Mesothelial cell of epicardium (in vitro differentiated cells): ENCODE measurements at regions not wholly inside any gene's neighbourhood (a gene's known extent, or its start where the extent isn't known, plus 50 kb on each side); places are given as distances from the start of the nearest gene placed in this dataset.

Experiments used
- DNase-seq, 2 experiments: peaks; one replicate each; pipeline ENCODE4 v3.0.0; 2021; ENCODE audit warnings: low spot score in 2 of 2; ENCODE audit not compliant: unreplicated experiment in 2 of 2
- H3K27ac Mint-ChIP-seq: 2 replicates; pipeline ENCODE4 v1.8.0; 2021; ENCODE audit warnings: mixed read lengths
- H3K27me3 Mint-ChIP-seq: 2 replicates; pipeline ENCODE4 v1.8.0; 2021; ENCODE audit warnings: low read depth, mixed read lengths
- H3K36me3 Mint-ChIP-seq: 2 replicates; pipeline ENCODE4 v1.8.0; 2021; ENCODE audit warnings: mixed read lengths
- H3K4me1 Mint-ChIP-seq: 2 replicates; pipeline ENCODE4 v1.8.0; 2021; ENCODE audit warnings: mixed read lengths
- H3K4me3 Mint-ChIP-seq: 2 replicates; pipeline ENCODE4 v1.8.0; 2021; ENCODE audit warnings: mild to moderate bottlenecking, moderate library complexity, mixed read lengths
- H3K9me3 Mint-ChIP-seq: 2 replicates; pipeline ENCODE4 v1.8.0; 2021; ENCODE audit warnings: mixed read lengths
- CTCF ChIP-seq: fragments of 200-600 bp; sonication (generic); IDR thresholded peaks from one replicate; pipeline ENCODE4 v1.5.0; 2021; ENCODE audit warnings: antibody characterized with exemption; ENCODE audit not compliant: unreplicated experiment

DNA sequence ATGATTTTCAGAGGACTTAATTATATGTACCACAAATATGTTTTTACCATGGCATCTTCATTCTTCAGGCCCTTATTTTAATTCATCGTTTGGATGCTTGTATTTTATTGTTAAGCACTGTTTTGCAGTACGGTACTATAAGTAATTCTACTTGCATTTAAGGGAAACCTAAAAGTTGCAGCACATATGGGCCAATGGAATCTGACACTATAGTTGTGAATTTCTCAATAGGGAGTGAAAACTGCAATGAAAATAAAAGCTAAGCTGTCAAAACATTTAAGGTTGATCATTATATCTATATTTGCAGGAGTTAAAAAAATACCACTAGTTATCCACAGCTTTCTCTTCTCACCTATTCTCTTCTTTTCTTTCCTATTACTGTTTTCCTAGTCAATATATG is 1071.8 kb downstream of the MAT2B start:
- no peak for TF ChIP-seq CTCF
- no peak overlapping the region for H3K27ac Mint-ChIP-seq

GRCh38 chr5:164577742-164578141 is 1072.3 kb downstream of the MAT2B start:
- Mint-ChIP-seq H3K36me3 (no peaks in the 10 kb centered on the region), H3K4me3 (no peak overlapping the region), H3K27ac (no peak overlapping the region), H3K4me1 (peaks cover 41% of the 10 kb centered on the region), H3K9me3 (no peaks in the 10 kb centered on the region), H3K27me3 (no peaks in the 10 kb centered on the region)
- DNase-seq = no peak
- no peak for TF ChIP-seq CTCF

More for the DNA sequence above, 1071.8 kb downstream of the MAT2B start:
- no peaks in the 10 kb centered on the region for H3K27me3 Mint-ChIP-seq
- no peak for DNase-seq
- no peaks in the 10 kb centered on the region for H3K36me3 Mint-ChIP-seq
- H3K4me1 Mint-ChIP-seq = peaks cover 41% of the 10 kb centered on the region
- no peak overlapping the region for H3K4me3 Mint-ChIP-seq
- H3K9me3 Mint-ChIP-seq = no peaks in the 10 kb centered on the region

GRCh38 chr5:164578401-164578800 is 1073.0 kb downstream of the MAT2B start:
- Mint-ChIP-seq H3K4me3 (no peak overlapping the region), H3K36me3 (no peaks in the 10 kb centered on the region), H3K4me1 (peaks cover 35% of the 10 kb centered on the region), H3K27ac (peak overlapping the region; percentile 28), H3K27me3 (no peaks in the 10 kb centered on the region), H3K9me3 (no peaks in the 10 kb centered on the region)
- no peak for TF ChIP-seq CTCF
- DNase-seq = no peak

GRCh38 chr5:164578911-164579310 is 1073.5 kb downstream of the MAT2B start:
- TF ChIP-seq CTCF = no peak
- no peaks in the 10 kb centered on the region for H3K27me3 Mint-ChIP-seq
- H3K9me3 Mint-ChIP-seq = no peaks in the 10 kb centered on the region
- no peaks in the 10 kb centered on the region for H3K36me3 Mint-ChIP-seq
- peaks cover 31% of the 10 kb centered on the region for H3K4me1 Mint-ChIP-seq
- no peak overlapping the region for H3K4me3 Mint-ChIP-seq
- DNase-seq = no peak
- peak overlapping the region; percentile 39 for H3K27ac Mint-ChIP-seq

- no peak overlapping the region for H3K4me3 Mint-ChIP-seq
- H3K4me1 Mint-ChIP-seq = peaks cover 35% of the 10 kb centered on the region
- no peak for TF ChIP-seq CTCF
- no peak for DNase-seq
- H3K27ac Mint-ChIP-seq = no peak overlapping the region
- H3K27me3 Mint-ChIP-seq = no peaks in the 10 kb centered on the region
- H3K36me3 Mint-ChIP-seq = no peaks in the 10 kb centered on the region
- H3K9me3 Mint-ChIP-seq = no peaks in the 10 kb centered on the region
These were observed 1074.7 kb downstream of the MAT2B start for GRCh38 chr5:164580155-164580554.

GRCh38 chr5:164581889-164582288 is 1076.5 kb downstream of the MAT2B start:
- Mint-ChIP-seq H3K4me3 (no peak overlapping the region), H3K4me1 (peaks cover 36% of the 10 kb centered on the region), H3K36me3 (no peaks in the 10 kb centered on the region), H3K9me3 (no peaks in the 10 kb centered on the region), H3K27me3 (no peaks in the 10 kb centered on the region), H3K27ac (no peak overlapping the region)
- DNase-seq = no peak
- no peak for TF ChIP-seq CTCF
